Prostate gland (tissue), 2 donors: ENCODE measurements at regions not wholly inside any gene's neighbourhood (a gene's known extent, or its start where the extent isn't known, plus 50 kb on each side); places are given as distances from the start of the nearest gene placed in this dataset.

Experiments
- DNase-seq: peaks from one replicate; pipeline ENCODE4 v3.0.0-alpha.2; 2019; ENCODE audit warnings: low spot score
- H3K27ac ChIP-seq, 2 donors: fragments of 200-600 bp; sonication (generic); 2 replicates each; pipeline ENCODE4 v1.5.1; 2017 to 2019
- H3K27me3 ChIP-seq: fragments of 200-600 bp; sonication (generic); replicated peaks from 2 replicates; pipeline ENCODE4 v1.5.1; 2019; ENCODE audit not compliant: insufficient read depth
- H3K36me3 ChIP-seq, 2 donors: fragments of 200-600 bp; sonication (generic); 1 replicate in 1 of 2; 2 replicates in 1 of 2; pipeline versions ENCODE4 v1.5.1 to v1.8.1; 2017 to 2019
- H3K4me1 ChIP-seq: fragments of 200-600 bp; sonication (generic); replicated peaks from 2 replicates; pipeline ENCODE4 v1.5.1; 2019
- H3K4me3 ChIP-seq, 2 donors: fragments of 200-600 bp; sonication (generic); 2 replicates each; pipeline ENCODE4 v1.5.1; 2017 to 2019
- H3K9me3 ChIP-seq: fragments of 200-600 bp; sonication (generic); 2 replicates; pipeline ENCODE4 v1.5.1; 2017
- CTCF ChIP-seq, 4 experiments: fragments of 200-600 bp in 2 of 4; fragments of 450-650 bp in 2 of 4; sonication (generic) in 2 of 4; IDR thresholded peaks; 1 replicate in 3 of 4; 2 replicates in 1 of 4; pipeline ENCODE4 v1.5.1; 2016 to 2019; ENCODE audit warnings: antibody characterized with exemption in 4 of 4, mild to moderate bottlenecking in 2 of 4, moderate library complexity in 2 of 4
- POLR2A ChIP-seq: fragments of 450-650 bp; IDR thresholded peaks from one replicate; pipeline ENCODE4 v1.6.1; 2016; ENCODE audit warnings: antibody characterized with exemption, mild to moderate bottlenecking
- POLR2AphosphoS5 ChIP-seq: sonication (generic); formaldehyde crosslinking; IDR thresholded peaks from one replicate; pipeline ENCODE4 v1.6.1; 2017; ENCODE audit warnings: antibody characterized with exemption
- WGBS: methylation state at CpG from one replicate; pipeline ENCODE4 v1.1.5; 2018; 5-methylcytosine and 5-hydroxymethylcytosine counted together
- intact Hi-C: fragments of 100-400 bp; cut with DNase I; formaldehyde crosslinking; loops from one replicate; pipeline ENCODE4 v1.14.2; 2022

- no peak overlapping the region for H3K4me3 ChIP-seq
- intact Hi-C loops: no loop called here
- H3K36me3 ChIP-seq: no peaks in the 10 kb centered on the region
- H3K27me3 ChIP-seq: no peaks in the 10 kb centered on the region
- no peak for DNase-seq
- WGBS: 95% methylated on average over 9 of the region's 9 CpGs
- TF ChIP-seq CTCF (IDR thresholded peaks at IDR 0.05) (no peak), POLR2AphosphoS5 (no peak), POLR2A (no peak)
- no peak overlapping the region for H3K27ac ChIP-seq
- no peaks in the 10 kb centered on the region for H3K9me3 ChIP-seq
- peaks cover 15% of the 10 kb centered on the region for H3K4me1 ChIP-seq
Measured at GRCh38 chr5:68421485-68422220, 206.1 kb downstream of the PIK3R1 start.

- no peak for DNase-seq
- Histone ChIP-seq H3K27me3 (no peaks in the 10 kb centered on the region), H3K36me3 (no peaks in the 10 kb centered on the region), H3K4me1 (peaks cover 15% of the 10 kb centered on the region), H3K9me3 (no peaks in the 10 kb centered on the region), H3K4me3 (no peak overlapping the region), H3K27ac (no peak overlapping the region)
- intact Hi-C loops: no loop called here
- no peak for TF ChIP-seq POLR2A
- TF ChIP-seq CTCF (IDR thresholded peaks at IDR 0.05): no peak
- TF ChIP-seq POLR2AphosphoS5: no peak
- WGBS: 91% methylated on average over 6 of the region's 6 CpGs
Measured at GRCh38 chr5:68423154-68423811, 207.7 kb downstream of the PIK3R1 start.

GRCh38 chr5:68424799-68425537 lies 209.4 kb downstream of the PIK3R1 start:
- intact Hi-C loops: no loop called here
- DNase-seq: no peak
- TF ChIP-seq POLR2A (no peak), CTCF (IDR thresholded peaks at IDR 0.05) (no peak), POLR2AphosphoS5 (no peak)
- no peak overlapping the region for H3K27ac ChIP-seq
- H3K4me3 ChIP-seq: no peak overlapping the region
- H3K27me3 ChIP-seq: no peaks in the 10 kb centered on the region
- H3K9me3 ChIP-seq: no peaks in the 10 kb centered on the region
- no peaks in the 10 kb centered on the region for H3K36me3 ChIP-seq
- WGBS: 45% methylated on average over 6 of the region's 6 CpGs
- H3K4me1 ChIP-seq: peaks cover 2% of the 10 kb centered on the region

GRCh38 chr5:68426586-68426985 lies 211.0 kb downstream of the PIK3R1 start:
- Histone ChIP-seq H3K36me3 (no peaks in the 10 kb centered on the region), H3K4me3 (no peak overlapping the region), H3K4me1 (no peaks in the 10 kb centered on the region), H3K27ac (no peak overlapping the region), H3K9me3 (no peaks in the 10 kb centered on the region), H3K27me3 (no peaks in the 10 kb centered on the region)
- intact Hi-C loops: no loop called here
- WGBS: 80% methylated on average over 4 of the region's 4 CpGs
- DNase-seq: no peak
- TF ChIP-seq CTCF (IDR thresholded peaks at IDR 0.05) (no peak), POLR2A (no peak), POLR2AphosphoS5 (no peak)
